Endodermal cell (in vitro differentiated cells): ENCODE measurements at regions not wholly inside any gene's neighbourhood (a gene's known extent, or its start where the extent isn't known, plus 50 kb on each side); places are given as distances from the start of the nearest gene placed in this dataset.

Source experiments
- DNase-seq: peaks from one replicate; pipeline ENCODE4 v3.0.0-alpha.2; 2017
- H3K27ac ChIP-seq: 2 replicates; pipeline ENCODE4 v1.5.1; 2013; ENCODE audit warnings: mild to moderate bottlenecking, low read depth, low read length, moderate library complexity
- H3K27me3 ChIP-seq: 2 replicates; pipeline ENCODE4 v1.6.1; 2013; ENCODE audit warnings: mild to moderate bottlenecking, low read length, moderate library complexity; ENCODE audit not compliant: insufficient read depth, control insufficient read depth, poor library complexity, severe bottlenecking
- H3K36me3 ChIP-seq: 2 replicates; pipeline ENCODE4 v1.7.0; 2013; ENCODE audit warnings: mild to moderate bottlenecking, low read length, moderate library complexity; ENCODE audit not compliant: control insufficient read depth, insufficient read depth
- H3K4me1 ChIP-seq: one replicate; pipeline ENCODE4 v1.7.0; 2013; ENCODE audit warnings: low read length; ENCODE audit not compliant: control insufficient read depth, insufficient read depth
- H3K4me3 ChIP-seq: 2 replicates; pipeline ENCODE4 v1.5.1; 2013; ENCODE audit warnings: mild to moderate bottlenecking, low read length, moderate library complexity
- H3K9ac ChIP-seq: 2 replicates; pipeline ENCODE4 v1.6.1; 2013; ENCODE audit warnings: mild to moderate bottlenecking, low read length, moderate library complexity; ENCODE audit not compliant: poor library complexity, severe bottlenecking; ENCODE audit errors: extremely low read depth
- H3K9me3 ChIP-seq: 2 replicates; pipeline ENCODE4 v1.6.1; 2013; ENCODE audit warnings: mild to moderate bottlenecking, low read length, moderate library complexity; ENCODE audit not compliant: control insufficient read depth
- H3K27ac Mint-ChIP-seq: 2 replicates; pipeline ENCODE4 v1.8.0; 2020; ENCODE audit warnings: mixed read lengths
- H3K27me3 Mint-ChIP-seq: 2 replicates; pipeline ENCODE4 v1.8.0; 2021; ENCODE audit warnings: mild to moderate bottlenecking, mixed read lengths; ENCODE audit not compliant: insufficient read depth
- H3K36me3 Mint-ChIP-seq: 2 replicates; pipeline ENCODE4 v1.8.0; 2020; ENCODE audit warnings: low read depth, mixed read lengths
- H3K4me1 Mint-ChIP-seq: 2 replicates; pipeline ENCODE4 v1.8.0; 2020; ENCODE audit warnings: mixed read lengths
- H3K4me3 Mint-ChIP-seq: 2 replicates; pipeline ENCODE4 v1.8.0; 2020; ENCODE audit warnings: mild to moderate bottlenecking, moderate library complexity, mixed read lengths
- H3K9me3 Mint-ChIP-seq: 2 replicates; pipeline ENCODE4 v1.8.0; 2020; ENCODE audit warnings: mild to moderate bottlenecking, mixed read lengths
- CTCF ChIP-seq: fragments of 200-600 bp; sonication (generic); conservative IDR thresholded peaks from 2 replicates; pipeline ENCODE4 v1.5.0; 2021; ENCODE audit warnings: antibody characterized with exemption, mild to moderate bottlenecking
- WGBS, 2 experiments: methylation state at CpG; one replicate each; pipeline versions ENCODE4 v1.1.5 to v1.1.7; 2013; ENCODE audit warnings: missing lambda C conversion rate in 2 of 2, mixed read lengths in 1 of 2; ENCODE audit not compliant: insufficient coverage in 1 of 2, insufficient read length in 1 of 2; 5-methylcytosine and 5-hydroxymethylcytosine counted together

GRCh38 chr4:1516261-1516660, 110.0 kb upstream of the NKX1-1 start:
- H3K4me3 ChIP-seq = no peak overlapping the region
- peaks cover 13% of the 10 kb centered on the region for H3K27me3 ChIP-seq
- H3K36me3 ChIP-seq = no peaks in the 10 kb centered on the region
- no peaks in the 10 kb centered on the region for H3K9me3 ChIP-seq
- DNase-seq = no peak
- peaks cover 2% of the 10 kb centered on the region for H3K27me3 Mint-ChIP-seq
- H3K9ac ChIP-seq = no peak overlapping the region
- H3K27ac ChIP-seq = no peak overlapping the region
- 92 to 95% methylated on average over 5 to 10 of the region's 10 CpGs for WGBS, 2 experiments
- no peaks in the 10 kb centered on the region for H3K36me3 Mint-ChIP-seq
- no peak for TF ChIP-seq CTCF
- no peaks in the 10 kb centered on the region for H3K9me3 Mint-ChIP-seq
- no peaks in the 10 kb centered on the region for H3K4me1 Mint-ChIP-seq
- H3K4me1 ChIP-seq = no peaks in the 10 kb centered on the region
- no peak overlapping the region for H3K4me3 Mint-ChIP-seq
- H3K27ac Mint-ChIP-seq = no peak overlapping the region

GRCh38 chr4:1515763-1516162, 109.5 kb upstream of the NKX1-1 start:
- 88% methylated on average over 5 of the region's 5 CpGs; no CpG with 5 or more reads in 1 of the 2 experiments for WGBS, 2 experiments
- Histone ChIP-seq H3K36me3 (no peaks in the 10 kb centered on the region), H3K9me3 (no peaks in the 10 kb centered on the region), H3K4me3 (no peak overlapping the region), H3K4me1 (no peaks in the 10 kb centered on the region), H3K27ac (no peak overlapping the region), H3K27me3 (peaks cover 13% of the 10 kb centered on the region), H3K9ac (no peak overlapping the region)
- Mint-ChIP-seq H3K27me3 (peaks cover 2% of the 10 kb centered on the region), H3K9me3 (no peaks in the 10 kb centered on the region), H3K4me3 (no peak overlapping the region), H3K36me3 (no peaks in the 10 kb centered on the region), H3K27ac (no peak overlapping the region), H3K4me1 (no peaks in the 10 kb centered on the region)
- TF ChIP-seq CTCF = no peak
- no peak for DNase-seq

- H3K36me3 ChIP-seq = no peaks in the 10 kb centered on the region
- Mint-ChIP-seq H3K36me3 (no peaks in the 10 kb centered on the region), H3K4me3 (no peak overlapping the region), H3K4me1 (no peaks in the 10 kb centered on the region), H3K27me3 (peaks cover 2% of the 10 kb centered on the region), H3K9me3 (no peaks in the 10 kb centered on the region), H3K27ac (no peak overlapping the region)
- H3K9me3 ChIP-seq = no peaks in the 10 kb centered on the region
- TF ChIP-seq CTCF = no peak
- H3K4me1 ChIP-seq = no peaks in the 10 kb centered on the region
- H3K27me3 ChIP-seq = peaks cover 14% of the 10 kb centered on the region
- no peak overlapping the region for H3K4me3 ChIP-seq
- H3K27ac ChIP-seq = no peak overlapping the region
- no peak for DNase-seq
- H3K9ac ChIP-seq = no peak overlapping the region
Measured at GRCh38 chr4:1515156-1515555, 108.9 kb upstream of the NKX1-1 start.
